ENCODE measurements at regions not wholly inside any gene's neighbourhood (a gene's known extent, or its start where the extent isn't known, plus 50 kb on each side); places are given as distances from the start of the nearest gene placed in this dataset.

DNA sequence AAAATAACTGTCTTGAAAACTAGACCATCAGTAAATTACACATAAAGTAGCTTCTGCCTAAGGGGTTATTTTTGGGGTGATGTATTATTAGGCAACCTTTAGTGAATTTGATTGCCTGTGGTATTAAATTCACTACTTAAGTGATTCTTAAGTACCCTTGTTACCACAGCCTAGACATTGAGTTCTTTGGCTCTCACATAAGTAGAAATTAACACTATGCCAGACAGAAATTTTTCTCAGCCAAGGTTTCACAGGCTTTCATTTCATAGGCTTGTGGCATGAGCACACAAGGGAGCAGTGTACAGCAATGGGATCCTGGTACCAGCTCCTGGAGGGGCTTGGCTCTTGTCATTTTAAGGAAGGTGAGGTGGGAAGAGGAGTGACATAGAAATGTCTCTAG lies 218.5 kb downstream of the AASDHPPT start:
- no peak for TF ChIP-seq CTCF (IDR thresholded peaks at IDR 0.05; ENCODE audit: low read depth, low read length, poor library complexity, severe bottlenecking)
- no peak for TF ChIP-seq EZH2phosphoT487 (IDR thresholded peaks at IDR 0.05; ENCODE audit: borderline replicate concordance, low read length)
